ENCODE measurements at regions not wholly inside any gene's neighbourhood (a gene's known extent, or its start where the extent isn't known, plus 50 kb on each side); places are given as distances from the start of the nearest gene placed in this dataset.

DNA sequence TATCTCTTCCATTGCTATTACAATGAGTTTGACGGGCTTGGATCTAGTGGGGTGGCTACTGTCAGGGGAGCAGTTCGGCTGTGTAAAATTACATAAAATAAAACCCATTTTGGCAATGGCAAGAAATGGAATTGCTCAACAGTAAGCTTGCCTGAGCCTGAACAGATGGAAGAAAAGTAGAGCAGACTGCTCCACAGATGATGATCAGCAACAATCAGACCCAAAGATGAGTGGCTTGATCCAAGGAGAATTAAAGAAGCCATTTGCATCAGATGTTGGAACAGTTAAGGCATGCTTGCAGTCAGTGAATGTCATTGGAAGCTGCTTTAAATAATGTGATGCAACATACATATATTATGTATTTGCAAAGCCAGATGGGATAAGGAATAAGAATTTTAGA is 256.6 kb upstream of the SMIM30 start:
- Histone ChIP-seq H4K20me1 (ENCODE audit: insufficient read depth, low read length) (no peaks in the 10 kb centered on the region), H3K9ac (ENCODE audit: insufficient read depth, low read length, poor library complexity, severe bottlenecking) (no peak overlapping the region), H3K79me2 (ENCODE audit: insufficient read depth, low read length) (no peaks in the 10 kb centered on the region), H3K36me3 (replicated peaks in 1 of 2; ENCODE audit: control insufficient read depth in 1 of 2, insufficient read depth in 2 of 2, low read length in 2 of 2) (no peaks in the 10 kb centered on the region), H3K9me3 (replicated peaks in 1 of 2; ENCODE audit: control insufficient read depth in 1 of 2, insufficient read depth in 1 of 2, low read length in 2 of 2) (no peaks in the 10 kb centered on the region), H2AFZ (ENCODE audit: insufficient read depth, low read depth, low read length, poor library complexity, severe bottlenecking) (no peak overlapping the region), H3K27me3 (ENCODE audit: control insufficient read depth in 2 of 2, insufficient read depth in 2 of 2, low read length in 2 of 2) (no peaks in the 10 kb centered on the region), H3K4me1 (ENCODE audit: control insufficient read depth in 1 of 2, insufficient read depth in 2 of 2, low read length in 2 of 2) (no peaks in the 10 kb centered on the region), H3K27ac (ENCODE audit: low read depth in 1 of 2, low read length in 2 of 2) (no peak overlapping the region), H3K4me2 (replicated peaks; ENCODE audit: extremely low read depth, low read length, poor library complexity, severe bottlenecking) (no peak overlapping the region), H3K4me3 (replicated peaks in 1 of 3; ENCODE audit: low read depth in 2 of 3, low read length in 3 of 3) (no peak overlapping the region)
- TF ChIP-seq, protein P1, sequence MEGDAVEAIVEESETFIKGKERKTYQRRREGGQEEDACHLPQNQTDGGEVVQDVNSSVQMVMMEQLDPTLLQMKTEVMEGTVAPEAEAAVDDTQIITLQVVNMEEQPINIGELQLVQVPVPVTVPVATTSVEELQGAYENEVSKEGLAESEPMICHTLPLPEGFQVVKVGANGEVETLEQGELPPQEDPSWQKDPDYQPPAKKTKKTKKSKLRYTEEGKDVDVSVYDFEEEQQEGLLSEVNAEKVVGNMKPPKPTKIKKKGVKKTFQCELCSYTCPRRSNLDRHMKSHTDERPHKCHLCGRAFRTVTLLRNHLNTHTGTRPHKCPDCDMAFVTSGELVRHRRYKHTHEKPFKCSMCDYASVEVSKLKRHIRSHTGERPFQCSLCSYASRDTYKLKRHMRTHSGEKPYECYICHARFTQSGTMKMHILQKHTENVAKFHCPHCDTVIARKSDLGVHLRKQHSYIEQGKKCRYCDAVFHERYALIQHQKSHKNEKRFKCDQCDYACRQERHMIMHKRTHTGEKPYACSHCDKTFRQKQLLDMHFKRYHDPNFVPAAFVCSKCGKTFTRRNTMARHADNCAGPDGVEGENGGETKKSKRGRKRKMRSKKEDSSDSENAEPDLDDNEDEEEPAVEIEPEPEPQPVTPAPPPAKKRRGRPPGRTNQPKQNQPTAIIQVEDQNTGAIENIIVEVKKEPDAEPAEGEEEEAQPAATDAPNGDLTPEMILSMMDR (IDR thresholded peaks at IDR 0.05) = no peak
- no peak for DNase-seq
- intact Hi-C loops (cut with micrococcal nuclease) = no loop called here
- Mint-ChIP-seq H3K9me3 (peaks cover 0 to 2% (median 0%) of the 10 kb centered on the region in 7 donors), H3K4me3 (no peak overlapping the region), H3K27me3 (ENCODE audit: low read depth in 3 of 3) (peaks cover 0 to 2% (median 0%) of the 10 kb centered on the region in 3 donors), H3K27ac (no peak overlapping the region), H3K36me3 (no peaks in the 10 kb centered on the region), H3K4me1 (no peaks in the 10 kb centered on the region)
- no CpG with 5 or more reads among the region's 2 CpGs for WGBS (ENCODE audit: insufficient coverage)

DNA sequence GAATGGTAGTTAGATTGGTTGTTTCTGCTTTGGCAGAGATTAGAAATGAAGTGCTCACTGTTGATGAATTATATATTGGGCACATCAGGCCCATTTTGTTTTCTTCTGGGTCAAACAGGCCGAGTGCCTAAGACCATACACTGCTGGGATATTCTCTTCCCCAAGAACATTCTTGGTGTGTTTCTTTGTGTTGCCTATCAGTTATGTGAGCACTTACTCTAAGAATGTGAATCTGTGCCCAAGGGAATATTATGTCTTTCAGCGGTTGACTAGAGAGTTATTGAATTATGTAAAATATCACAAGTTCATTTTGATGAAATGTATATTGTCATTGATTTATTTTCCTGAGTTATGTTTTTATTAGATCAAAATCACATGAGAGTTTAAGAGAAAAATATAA is 255.5 kb upstream of the SMIM30 start:
- Histone ChIP-seq H3K9ac (ENCODE audit: insufficient read depth, low read length, poor library complexity, severe bottlenecking) (no peak overlapping the region), H3K36me3 (replicated peaks in 1 of 2; ENCODE audit: control insufficient read depth in 1 of 2, insufficient read depth in 2 of 2, low read length in 2 of 2) (no peaks in the 10 kb centered on the region), H3K79me2 (ENCODE audit: insufficient read depth, low read length) (no peaks in the 10 kb centered on the region), H3K4me3 (replicated peaks in 1 of 3; ENCODE audit: low read depth in 2 of 3, low read length in 3 of 3) (no peak overlapping the region), H4K20me1 (ENCODE audit: insufficient read depth, low read length) (no peaks in the 10 kb centered on the region), H3K27me3 (ENCODE audit: control insufficient read depth in 2 of 2, insufficient read depth in 2 of 2, low read length in 2 of 2) (no peaks in the 10 kb centered on the region), H2AFZ (ENCODE audit: insufficient read depth, low read depth, low read length, poor library complexity, severe bottlenecking) (no peak overlapping the region), H3K4me2 (replicated peaks; ENCODE audit: extremely low read depth, low read length, poor library complexity, severe bottlenecking) (no peak overlapping the region), H3K27ac (ENCODE audit: low read depth in 1 of 2, low read length in 2 of 2) (no peak overlapping the region), H3K9me3 (replicated peaks in 1 of 2; ENCODE audit: control insufficient read depth in 1 of 2, insufficient read depth in 1 of 2, low read length in 2 of 2) (no peaks in the 10 kb centered on the region), H3K4me1 (ENCODE audit: control insufficient read depth in 1 of 2, insufficient read depth in 2 of 2, low read length in 2 of 2) (no peaks in the 10 kb centered on the region)
- peaks cover 0 to 2% (median 0%) of the 10 kb centered on the region in 3 donors for H3K27me3 Mint-ChIP-seq (ENCODE audit: low read depth in 3 of 3)
- peaks cover 0 to 2% (median 0%) of the 10 kb centered on the region in 7 donors for H3K9me3 Mint-ChIP-seq
- no CpG with 5 or more reads among the region's 2 CpGs for WGBS (ENCODE audit: insufficient coverage)
- TF ChIP-seq, protein P1 (IDR thresholded peaks at IDR 0.05) = no peak
- H3K4me1 Mint-ChIP-seq = no peaks in the 10 kb centered on the region
- intact Hi-C loops (cut with micrococcal nuclease) = no loop called here
- DNase-seq = no peak
- no peaks in the 10 kb centered on the region for H3K36me3 Mint-ChIP-seq
- no peak overlapping the region for H3K27ac Mint-ChIP-seq
- H3K4me3 Mint-ChIP-seq = no peak overlapping the region

Measured in CD14-positive monocyte (primary cell).